Astrocyte (in vitro differentiated cells and primary cell): ENCODE measurements at regions not wholly inside any gene's neighbourhood (a gene's known extent, or its start where the extent isn't known, plus 50 kb on each side); places are given as distances from the start of the nearest gene placed in this dataset.

ENCODE experiments used
- EZH2 ChIP-seq: IDR thresholded peaks from 2 replicates; pipeline ENCODE4 v1.6.1; 2012; ENCODE audit warnings: mild to moderate bottlenecking, low read length, inconsistent platforms; ENCODE audit not compliant: insufficient read depth
- TF ChIP-seq, protein P1 (sequence below): IDR thresholded peaks from 2 replicates; pipeline ENCODE4 v1.5.1; 2011; ENCODE audit warnings: low read depth, mild to moderate bottlenecking, inconsistent platforms, low read length, moderate library complexity; ENCODE audit not compliant: insufficient read depth

DNA sequence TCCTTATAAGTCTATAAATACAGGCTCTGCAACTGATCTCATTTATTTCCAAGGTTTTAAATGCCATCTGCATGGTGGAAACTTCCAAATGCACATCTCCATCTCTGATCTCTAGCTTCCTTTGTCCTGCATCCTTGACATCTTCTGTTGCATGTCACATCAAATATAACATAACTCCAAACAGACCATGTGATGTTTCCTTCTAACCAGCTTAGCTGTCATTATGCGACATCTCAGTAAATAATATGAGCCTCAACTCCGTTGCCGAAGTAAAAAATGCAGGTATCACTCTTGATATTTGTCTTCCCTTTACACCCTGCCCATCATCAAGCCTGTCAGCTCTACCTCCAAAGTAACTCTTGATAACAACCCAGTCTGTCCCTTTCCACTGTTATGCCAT is 506.4 kb upstream of the C9orf72 start:
- TF ChIP-seq, protein P1, sequence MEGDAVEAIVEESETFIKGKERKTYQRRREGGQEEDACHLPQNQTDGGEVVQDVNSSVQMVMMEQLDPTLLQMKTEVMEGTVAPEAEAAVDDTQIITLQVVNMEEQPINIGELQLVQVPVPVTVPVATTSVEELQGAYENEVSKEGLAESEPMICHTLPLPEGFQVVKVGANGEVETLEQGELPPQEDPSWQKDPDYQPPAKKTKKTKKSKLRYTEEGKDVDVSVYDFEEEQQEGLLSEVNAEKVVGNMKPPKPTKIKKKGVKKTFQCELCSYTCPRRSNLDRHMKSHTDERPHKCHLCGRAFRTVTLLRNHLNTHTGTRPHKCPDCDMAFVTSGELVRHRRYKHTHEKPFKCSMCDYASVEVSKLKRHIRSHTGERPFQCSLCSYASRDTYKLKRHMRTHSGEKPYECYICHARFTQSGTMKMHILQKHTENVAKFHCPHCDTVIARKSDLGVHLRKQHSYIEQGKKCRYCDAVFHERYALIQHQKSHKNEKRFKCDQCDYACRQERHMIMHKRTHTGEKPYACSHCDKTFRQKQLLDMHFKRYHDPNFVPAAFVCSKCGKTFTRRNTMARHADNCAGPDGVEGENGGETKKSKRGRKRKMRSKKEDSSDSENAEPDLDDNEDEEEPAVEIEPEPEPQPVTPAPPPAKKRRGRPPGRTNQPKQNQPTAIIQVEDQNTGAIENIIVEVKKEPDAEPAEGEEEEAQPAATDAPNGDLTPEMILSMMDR: no peak
- no peak for TF ChIP-seq EZH2
